B cell (primary cell): ENCODE measurements at regions not wholly inside any gene's neighbourhood (a gene's known extent, or its start where the extent isn't known, plus 50 kb on each side); places are given as distances from the start of the nearest gene placed in this dataset.

Experiments used
- EZH2 ChIP-seq: IDR thresholded peaks from 2 replicates; pipeline ENCODE4 v1.6.1; 2012; ENCODE audit warnings: borderline replicate concordance, low read depth, mild to moderate bottlenecking, moderate library complexity, low read length; ENCODE audit not compliant: insufficient read depth, poor library complexity, severe bottlenecking
- TF ChIP-seq, protein P1 (sequence below): fragments of 200-600 bp; IDR thresholded peaks from one replicate; pipeline ENCODE4 v1.8.0; 2022; ENCODE audit warnings: antibody characterized with exemption, mild to moderate bottlenecking

GRCh38 chr1:101483982-101484688 is 247.3 kb downstream of the S1PR1 start:
- TF ChIP-seq, protein P1, sequence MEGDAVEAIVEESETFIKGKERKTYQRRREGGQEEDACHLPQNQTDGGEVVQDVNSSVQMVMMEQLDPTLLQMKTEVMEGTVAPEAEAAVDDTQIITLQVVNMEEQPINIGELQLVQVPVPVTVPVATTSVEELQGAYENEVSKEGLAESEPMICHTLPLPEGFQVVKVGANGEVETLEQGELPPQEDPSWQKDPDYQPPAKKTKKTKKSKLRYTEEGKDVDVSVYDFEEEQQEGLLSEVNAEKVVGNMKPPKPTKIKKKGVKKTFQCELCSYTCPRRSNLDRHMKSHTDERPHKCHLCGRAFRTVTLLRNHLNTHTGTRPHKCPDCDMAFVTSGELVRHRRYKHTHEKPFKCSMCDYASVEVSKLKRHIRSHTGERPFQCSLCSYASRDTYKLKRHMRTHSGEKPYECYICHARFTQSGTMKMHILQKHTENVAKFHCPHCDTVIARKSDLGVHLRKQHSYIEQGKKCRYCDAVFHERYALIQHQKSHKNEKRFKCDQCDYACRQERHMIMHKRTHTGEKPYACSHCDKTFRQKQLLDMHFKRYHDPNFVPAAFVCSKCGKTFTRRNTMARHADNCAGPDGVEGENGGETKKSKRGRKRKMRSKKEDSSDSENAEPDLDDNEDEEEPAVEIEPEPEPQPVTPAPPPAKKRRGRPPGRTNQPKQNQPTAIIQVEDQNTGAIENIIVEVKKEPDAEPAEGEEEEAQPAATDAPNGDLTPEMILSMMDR, result no peak
- TF ChIP-seq EZH2, result no peak
